ENCODE measurements at regions not wholly inside any gene's neighbourhood (a gene's known extent, or its start where the extent isn't known, plus 50 kb on each side); places are given as distances from the start of the nearest gene placed in this dataset.
A peak's percentile ranks its signal among the peaks of the same experiment; 100 is the strongest.

- DNase-seq, result no peak
These were observed 50.8 kb upstream of the INCENP start for GRCh38 chr11:62073061-62073460.

GRCh38 chr11:62071408-62071807 is 52.4 kb upstream of the INCENP start:
- no peak for DNase-seq

- peak; percentile 66 for DNase-seq
These were observed 53.6 kb upstream of the INCENP start for GRCh38 chr11:62069986-62070919.

GRCh38 chr11:62069374-62069773 is 54.4 kb upstream of the INCENP start:
- no peak for DNase-seq

GRCh38 chr11:62068730-62069129 is 55.1 kb upstream of the INCENP start:
- no peak for DNase-seq

- DNase-seq, result no peak
These were observed 56.1 kb upstream of the INCENP start for GRCh38 chr11:62067741-62068140.

- DNase-seq, result no peak
These were observed 59.6 kb upstream of the INCENP start for GRCh38 chr11:62064221-62064620.

- no peak for DNase-seq
These were observed 61.5 kb upstream of the INCENP start for GRCh38 chr11:62062223-62062861.

GRCh38 chr11:62061356-62062222 is 62.2 kb upstream of the INCENP start:
- no peak for DNase-seq

GRCh38 chr11:62057069-62057468 is 66.7 kb upstream of the INCENP start:
- no peak for DNase-seq

GRCh38 chr11:62055970-62056369 is 67.8 kb upstream of the INCENP start:
- no peak for DNase-seq

GRCh38 chr11:62054484-62055121 is 69.2 kb upstream of the INCENP start:
- DNase-seq, result no peak

GRCh38 chr11:62054081-62054480 is 69.7 kb upstream of the INCENP start:
- no peak for DNase-seq

GRCh38 chr11:62050716-62051115 is 73.1 kb upstream of the INCENP start:
- DNase-seq, result no peak

- no peak for DNase-seq
These were observed 75.7 kb upstream of the INCENP start for GRCh38 chr11:62048100-62048499.

- no peak for DNase-seq
These were observed 77.2 kb upstream of the INCENP start for GRCh38 chr11:62046568-62047100.

GRCh38 chr11:62044639-62045121 is 77.2 kb upstream of the FTH1 start:
- no peak for DNase-seq

- DNase-seq, result no peak
These were observed 67.9 kb upstream of the FTH1 start for GRCh38 chr11:62035293-62035692.

GRCh38 chr11:62034036-62034338 is 66.6 kb upstream of the FTH1 start:
- DNase-seq, result no peak

- no peak for DNase-seq
These were observed 66.0 kb upstream of the FTH1 start for GRCh38 chr11:62033191-62034035.

GRCh38 chr11:62030071-62030684 is 62.7 kb upstream of the FTH1 start:
- no peak for DNase-seq

Data from retina (tissue), 1 donor.